CD4-positive, alpha-beta T cell treated with Interferon alpha-2 for 1 hour (primary cell): ENCODE measurements at regions not wholly inside any gene's neighbourhood (a gene's known extent, or its start where the extent isn't known, plus 50 kb on each side); places are given as distances from the start of the nearest gene placed in this dataset.

ENCODE experiments used
- DNase-seq, 2 donors: peaks; one replicate each; pipeline ENCODE4 v3.0.0-alpha.2; 2020 to 2022

- no peak for DNase-seq
These were observed 397.3 kb upstream of the KLF4 start for GRCh38 chr9:107886826-107887225.

- DNase-seq: peak in 1 of 2 donors; percentile 37
These were observed 394.0 kb upstream of the KLF4 start for GRCh38 chr9:107883496-107884124.

- DNase-seq: no peak
These were observed 392.2 kb upstream of the KLF4 start for GRCh38 chr9:107881626-107882300.

- no peak for DNase-seq
These were observed 388.9 kb upstream of the KLF4 start for GRCh38 chr9:107878462-107878861.

GRCh38 chr9:107875571-107875980 is 386.0 kb upstream of the KLF4 start:
- DNase-seq: no peak

- no peak for DNase-seq
These were observed 385.2 kb upstream of the KLF4 start for GRCh38 chr9:107874591-107875369.

GRCh38 chr9:107874137-107874536 is 384.6 kb upstream of the KLF4 start:
- no peak for DNase-seq

GRCh38 chr9:107872457-107873192 is 383.1 kb upstream of the KLF4 start:
- DNase-seq: no peak

GRCh38 chr9:107870927-107871680 is 381.5 kb upstream of the KLF4 start:
- DNase-seq: no peak

GRCh38 chr9:107870221-107870620 is 380.7 kb upstream of the KLF4 start:
- DNase-seq: no peak

GRCh38 chr9:107869111-107869510 is 379.5 kb upstream of the KLF4 start:
- no peak for DNase-seq

GRCh38 chr9:107868186-107868585 is 378.6 kb upstream of the KLF4 start:
- no peak for DNase-seq

GRCh38 chr9:107867738-107868137 is 378.2 kb upstream of the KLF4 start:
- no peak for DNase-seq

GRCh38 chr9:107866711-107867311 is 377.2 kb upstream of the KLF4 start:
- DNase-seq: no peak

GRCh38 chr9:107863396-107863795 is 373.8 kb upstream of the KLF4 start:
- no peak for DNase-seq

GRCh38 chr9:107862881-107863280 is 373.3 kb upstream of the KLF4 start:
- DNase-seq: no peak

GRCh38 chr9:107862323-107862722 is 372.8 kb upstream of the KLF4 start:
- DNase-seq: no peak

- no peak for DNase-seq
These were observed 371.5 kb upstream of the KLF4 start for GRCh38 chr9:107861075-107861474.

GRCh38 chr9:107858260-107858659 is 368.7 kb upstream of the KLF4 start:
- no peak for DNase-seq

GRCh38 chr9:107856633-107857032 is 367.1 kb upstream of the KLF4 start:
- DNase-seq: no peak

GRCh38 chr9:107855164-107855563 is 365.6 kb upstream of the KLF4 start:
- DNase-seq: no peak

- DNase-seq: no peak
These were observed 363.9 kb upstream of the KLF4 start for GRCh38 chr9:107853461-107853860.
